ENCODE measurements at regions not wholly inside any gene's neighbourhood (a gene's known extent, or its start where the extent isn't known, plus 50 kb on each side); places are given as distances from the start of the nearest gene placed in this dataset.

GRCh38 chr6:145241039-145241438 is 494.3 kb downstream of the EPM2A start:
- no peaks in the 10 kb centered on the region for H3K36me3 Mint-ChIP-seq (ENCODE audit: unreplicated experiment)
- H3K9me3 Mint-ChIP-seq (ENCODE audit: unreplicated experiment) = no peaks in the 10 kb centered on the region
- H3K4me3 Mint-ChIP-seq (ENCODE audit: unreplicated experiment) = no peak overlapping the region
- peak overlapping the region; percentile 80 for H3K27ac Mint-ChIP-seq (ENCODE audit: unreplicated experiment)
- H3K4me1 Mint-ChIP-seq (ENCODE audit: unreplicated experiment) = peaks cover 24% of the 10 kb centered on the region
- no peaks in the 10 kb centered on the region for H3K27me3 Mint-ChIP-seq (ENCODE audit: unreplicated experiment)
- no peak for TF ChIP-seq CTCF (IDR thresholded peaks at IDR 0.05)
- DNase-seq (ENCODE audit: extremely low spot score, unreplicated experiment) = no peak

DNA sequence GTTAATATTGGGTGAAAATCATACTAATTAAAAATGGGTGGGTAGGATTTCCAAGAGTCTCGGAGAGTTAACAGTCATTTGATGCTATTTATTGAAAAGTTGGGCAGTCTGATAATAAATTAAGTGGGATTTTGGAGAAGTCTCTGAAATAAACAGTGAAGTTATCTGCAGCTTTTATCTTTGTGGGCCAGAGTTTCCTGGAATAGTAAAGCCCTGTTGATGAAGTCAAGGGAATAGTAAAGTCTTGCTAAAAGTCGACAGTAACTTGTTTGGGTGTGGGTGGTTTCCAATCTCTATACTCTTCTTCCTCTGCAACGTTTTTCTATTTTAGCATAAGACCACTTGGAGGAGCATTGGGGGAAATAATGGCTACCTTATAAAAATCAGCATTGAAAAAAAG is 493.6 kb downstream of the EPM2A start:
- no peaks in the 10 kb centered on the region for H3K36me3 Mint-ChIP-seq (ENCODE audit: unreplicated experiment)
- no peak for DNase-seq (ENCODE audit: extremely low spot score, unreplicated experiment)
- no peak overlapping the region for H3K4me3 Mint-ChIP-seq (ENCODE audit: unreplicated experiment)
- peak overlapping the region; percentile 80 for H3K27ac Mint-ChIP-seq (ENCODE audit: unreplicated experiment)
- H3K9me3 Mint-ChIP-seq (ENCODE audit: unreplicated experiment) = no peaks in the 10 kb centered on the region
- TF ChIP-seq CTCF (IDR thresholded peaks at IDR 0.05) = no peak
- H3K27me3 Mint-ChIP-seq (ENCODE audit: unreplicated experiment) = no peaks in the 10 kb centered on the region
- peaks cover 24% of the 10 kb centered on the region for H3K4me1 Mint-ChIP-seq (ENCODE audit: unreplicated experiment)

DNA sequence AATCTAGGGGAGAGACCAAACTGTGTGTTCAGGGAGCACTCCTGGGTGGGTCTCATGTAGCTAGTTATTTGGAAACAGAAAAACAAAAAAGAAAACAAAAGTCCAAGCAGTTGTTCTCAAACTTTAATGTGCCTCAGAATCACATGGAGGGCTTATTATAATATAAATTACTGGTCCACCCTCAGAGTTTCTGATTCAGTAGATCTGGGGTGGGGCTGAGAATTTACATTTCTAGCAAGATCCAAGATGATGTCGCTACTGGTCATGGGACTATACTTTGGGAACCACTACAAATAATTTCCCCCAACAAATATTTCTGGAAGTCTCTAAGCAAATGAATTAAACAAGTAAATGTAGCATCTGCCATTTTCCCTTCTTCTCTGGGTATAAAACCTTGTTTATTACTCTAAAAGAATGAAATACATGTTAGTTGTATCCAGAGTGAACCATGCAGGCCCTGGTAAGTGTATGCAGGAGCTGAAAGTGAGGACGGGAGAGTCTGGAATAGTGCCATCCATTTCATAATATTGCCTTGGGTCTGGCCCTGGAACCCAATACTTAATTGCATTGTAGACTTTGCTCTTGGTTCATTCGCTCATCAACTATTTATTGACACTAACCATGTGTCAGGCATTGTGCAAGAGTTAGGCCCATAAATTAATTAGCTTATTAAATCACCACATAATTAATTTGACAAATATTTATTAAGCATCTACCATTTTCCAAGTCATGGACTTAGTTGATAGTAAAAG is 490.8 kb downstream of the EPM2A start:
- no peak for DNase-seq (ENCODE audit: extremely low spot score, unreplicated experiment)
- Mint-ChIP-seq H3K27ac (ENCODE audit: unreplicated experiment) (no peak overlapping the region), H3K4me3 (ENCODE audit: unreplicated experiment) (no peak overlapping the region), H3K27me3 (ENCODE audit: unreplicated experiment) (no peaks in the 10 kb centered on the region), H3K9me3 (ENCODE audit: unreplicated experiment) (no peaks in the 10 kb centered on the region), H3K4me1 (ENCODE audit: unreplicated experiment) (peaks cover 31% of the 10 kb centered on the region), H3K36me3 (ENCODE audit: unreplicated experiment) (no peaks in the 10 kb centered on the region)
- TF ChIP-seq CTCF (IDR thresholded peaks at IDR 0.05) = no peak

GRCh38 chr6:145245119-145245518 is 490.2 kb downstream of the EPM2A start:
- H3K4me3 Mint-ChIP-seq (ENCODE audit: unreplicated experiment) = no peak overlapping the region
- DNase-seq (ENCODE audit: extremely low spot score, unreplicated experiment) = no peak
- H3K27me3 Mint-ChIP-seq (ENCODE audit: unreplicated experiment) = no peaks in the 10 kb centered on the region
- no peaks in the 10 kb centered on the region for H3K9me3 Mint-ChIP-seq (ENCODE audit: unreplicated experiment)
- H3K36me3 Mint-ChIP-seq (ENCODE audit: unreplicated experiment) = no peaks in the 10 kb centered on the region
- TF ChIP-seq CTCF (IDR thresholded peaks at IDR 0.05) = no peak
- no peak overlapping the region for H3K27ac Mint-ChIP-seq (ENCODE audit: unreplicated experiment)
- H3K4me1 Mint-ChIP-seq (ENCODE audit: unreplicated experiment) = peaks cover 31% of the 10 kb centered on the region

GRCh38 chr6:145247692-145248419 is 487.5 kb downstream of the EPM2A start:
- no peak for DNase-seq (ENCODE audit: extremely low spot score, unreplicated experiment)
- no peak overlapping the region for H3K4me3 Mint-ChIP-seq (ENCODE audit: unreplicated experiment)
- H3K36me3 Mint-ChIP-seq (ENCODE audit: unreplicated experiment) = no peaks in the 10 kb centered on the region
- H3K27me3 Mint-ChIP-seq (ENCODE audit: unreplicated experiment) = no peaks in the 10 kb centered on the region
- TF ChIP-seq CTCF (IDR thresholded peaks at IDR 0.05) = no peak
- H3K27ac Mint-ChIP-seq (ENCODE audit: unreplicated experiment) = no peak overlapping the region
- H3K4me1 Mint-ChIP-seq (ENCODE audit: unreplicated experiment) = peaks cover 23% of the 10 kb centered on the region
- no peaks in the 10 kb centered on the region for H3K9me3 Mint-ChIP-seq (ENCODE audit: unreplicated experiment)

Measured in osteocyte (in vitro differentiated cells).